GM12891 (cell line): ENCODE measurements at regions not wholly inside any gene's neighbourhood (a gene's known extent, or its start where the extent isn't known, plus 50 kb on each side); places are given as distances from the start of the nearest gene placed in this dataset.

Source experiments
- DNase-seq: peaks from one replicate; pipeline ENCODE4 v3.0.0; 2011; ENCODE audit warnings: low spot score; ENCODE audit not compliant: insufficient read length
- FAIRE-seq: peaks from 2 replicates; lab custom pipeline; 2011; peaks lifted over from hg19 to GRCh38; lab: Jason Lieb, UNC
- PAX5 ChIP-seq: IDR thresholded peaks from 2 replicates; pipeline ENCODE4 v1.6.1; 2011; ENCODE audit warnings: low read length, moderate library complexity, mild to moderate bottlenecking; ENCODE audit not compliant: insufficient read depth, severe bottlenecking
- POLR2A ChIP-seq: IDR thresholded peaks from 2 replicates; pipeline ENCODE4 v1.6.1; 2011; ENCODE audit warnings: low read depth, low read length, control low read depth
- POLR2AphosphoS5 ChIP-seq: IDR thresholded peaks from 2 replicates; pipeline ENCODE4 v1.6.1; 2011; ENCODE audit warnings: low read depth, low read length, control low read depth
- POU2F2 ChIP-seq: IDR thresholded peaks from 2 replicates; pipeline ENCODE4 v1.6.1; 2011; ENCODE audit warnings: low read depth, mild to moderate bottlenecking, control low read depth, low read length, moderate library complexity
- SPI1 ChIP-seq: IDR thresholded peaks from 2 replicates; pipeline ENCODE4 v1.6.1; 2011; ENCODE audit warnings: low read depth, low read length, control low read depth
- TAF1 ChIP-seq: IDR thresholded peaks from 2 replicates; pipeline ENCODE4 v1.6.1; 2011; ENCODE audit warnings: low read depth, low read length, control low read depth

GRCh38 chr6:145336119-145336518 is 399.2 kb downstream of the EPM2A start:
- DNase-seq = no peak
- no peak for TF ChIP-seq POLR2AphosphoS5
- TF ChIP-seq TAF1 = no peak
- TF ChIP-seq PAX5 = no peak
- no peak for TF ChIP-seq POU2F2
- TF ChIP-seq POLR2A = no peak
- no peak for TF ChIP-seq SPI1
- no peak for FAIRE-seq

GRCh38 chr6:145339089-145339488 is 396.2 kb downstream of the EPM2A start:
- TF ChIP-seq POU2F2 = no peak
- TF ChIP-seq PAX5 = no peak
- TF ChIP-seq SPI1 = no peak
- TF ChIP-seq TAF1 = no peak
- TF ChIP-seq POLR2A = no peak
- no peak for TF ChIP-seq POLR2AphosphoS5
- DNase-seq (no peak), FAIRE-seq (no peak)

- FAIRE-seq = no peak
Measured at GRCh38 chr6:145340256-145340655, 395.1 kb downstream of the EPM2A start.

GRCh38 chr6:145345094-145345493 is 390.2 kb downstream of the EPM2A start:
- no peak for TF ChIP-seq SPI1
- TF ChIP-seq POU2F2 = no peak
- TF ChIP-seq TAF1 = no peak
- TF ChIP-seq PAX5 = no peak
- TF ChIP-seq POLR2AphosphoS5 = no peak
- no peak for TF ChIP-seq POLR2A
- FAIRE-seq = no peak
- DNase-seq = no peak

More at GRCh38 chr6:145340256-145340655, 395.1 kb downstream of the EPM2A start:
- no peak for DNase-seq
- TF ChIP-seq PAX5 (no peak), POLR2AphosphoS5 (no peak), POU2F2 (no peak), SPI1 (no peak), TAF1 (no peak), POLR2A (no peak)

- DNase-seq = no peak
- FAIRE-seq = no peak
- TF ChIP-seq TAF1 (no peak), SPI1 (no peak), PAX5 (no peak), POLR2AphosphoS5 (no peak), POLR2A (no peak), POU2F2 (no peak)
Measured at GRCh38 chr6:145347216-145347615, 388.1 kb downstream of the EPM2A start.

- FAIRE-seq (peak; percentile 75), DNase-seq (no peak)
- TF ChIP-seq POLR2AphosphoS5 = no peak
- no peak for TF ChIP-seq PAX5
- peak; percentile 43; the same call in 1 of the 2 replicates for TF ChIP-seq POU2F2
Measured at GRCh38 chr6:145349950-145350510, 385.3 kb downstream of the EPM2A start.

- TF ChIP-seq POU2F2 = no peak
- no peak for TF ChIP-seq POLR2AphosphoS5
- TF ChIP-seq PAX5 = no peak
- no peak for TF ChIP-seq SPI1
- TF ChIP-seq POLR2A = no peak
- no peak for TF ChIP-seq TAF1
- FAIRE-seq (no peak), DNase-seq (no peak)
Measured at GRCh38 chr6:145350928-145351327, 384.4 kb downstream of the EPM2A start.

GRCh38 chr6:145352382-145353080 is 382.8 kb downstream of the EPM2A start:
- FAIRE-seq = no peak
- TF ChIP-seq SPI1 (no peak), TAF1 (no peak), POLR2AphosphoS5 (no peak), POU2F2 (no peak), PAX5 (no peak), POLR2A (no peak)
- no peak for DNase-seq

- FAIRE-seq (no peak), DNase-seq (no peak)
- TF ChIP-seq SPI1 = no peak
- TF ChIP-seq POLR2A = no peak
- TF ChIP-seq POU2F2 = no peak
- TF ChIP-seq TAF1 = no peak
- no peak for TF ChIP-seq PAX5
Measured at GRCh38 chr6:145360865-145361264, 374.5 kb downstream of the EPM2A start.

GRCh38 chr6:145367149-145367548 is 368.2 kb downstream of the EPM2A start:
- no peak for FAIRE-seq
- DNase-seq = no peak
- no peak for TF ChIP-seq PAX5
- no peak for TF ChIP-seq POLR2A
- TF ChIP-seq POU2F2 = no peak
- no peak for TF ChIP-seq POLR2AphosphoS5
- no peak for TF ChIP-seq TAF1
- no peak for TF ChIP-seq SPI1
